MM.1S (cell line): ENCODE measurements at regions not wholly inside any gene's neighbourhood (a gene's known extent, or its start where the extent isn't known, plus 50 kb on each side); places are given as distances from the start of the nearest gene placed in this dataset.

Source experiments
- DNase-seq: peaks from one replicate; pipeline ENCODE4 v3.0.0-alpha.2; 2015
- H2AFZ ChIP-seq: fragments of 300-600 bp; sonication (generic); 2 replicates; pipeline ENCODE4 v1.6.0; 2016; ENCODE audit warnings: antibody characterized with exemption, low read length
- H3F3A ChIP-seq: fragments of 300-600 bp; sonication (generic); 2 replicates; pipeline ENCODE4 v1.6.1; 2016; ENCODE audit warnings: mild to moderate bottlenecking, antibody characterized with exemption, low read length, moderate library complexity, mixed read lengths; ENCODE audit not compliant: insufficient read depth
- H3K27ac ChIP-seq: fragments of 300-600 bp; sonication (generic); 2 replicates; pipeline ENCODE4 v1.5.1; 2016; ENCODE audit warnings: mild to moderate bottlenecking, low read length
- H3K27me3 ChIP-seq: fragments of 300-600 bp; sonication (generic); replicated peaks from 2 replicates; pipeline ENCODE4 v1.6.0; 2016; ENCODE audit warnings: low read length; ENCODE audit not compliant: insufficient read depth
- H3K36me3 ChIP-seq: fragments of 300-600 bp; sonication (generic); replicated peaks from 2 replicates; pipeline ENCODE4 v1.6.1; 2016; ENCODE audit warnings: mild to moderate bottlenecking, low read length, mixed read lengths; ENCODE audit not compliant: insufficient read depth
- H3K4me1 ChIP-seq: fragments of 300-600 bp; sonication (generic); 2 replicates; pipeline ENCODE4 v1.6.1; 2016; ENCODE audit warnings: low read length, mixed read lengths
- H3K4me2 ChIP-seq: fragments of 300-600 bp; sonication (generic); 2 replicates; pipeline ENCODE4 v1.6.0; 2016; ENCODE audit warnings: low read depth, low read length
- H3K4me3 ChIP-seq: fragments of 300-600 bp; sonication (generic); 2 replicates; pipeline ENCODE4 v1.5.1; 2016; ENCODE audit warnings: low read length, mixed read lengths
- H3K79me2 ChIP-seq: fragments of 300-600 bp; sonication (generic); 2 replicates; pipeline ENCODE4 v1.6.1; 2016; ENCODE audit warnings: mixed run types, low read length, mixed read lengths
- H3K9ac ChIP-seq: fragments of 300-600 bp; sonication (generic); 2 replicates; pipeline ENCODE4 v1.6.1; 2016; ENCODE audit warnings: low read length, mixed read lengths
- H3K9me2 ChIP-seq: fragments of 300-600 bp; sonication (generic); replicated peaks from 2 replicates; pipeline ENCODE4 v1.6.1; 2016; ENCODE audit warnings: mild to moderate bottlenecking, low read length, mixed read lengths; ENCODE audit not compliant: insufficient read depth
- H3K9me3 ChIP-seq: fragments of 300-600 bp; sonication (generic); replicated peaks from 2 replicates; pipeline ENCODE4 v1.6.1; 2016; ENCODE audit warnings: mild to moderate bottlenecking, low read length, mixed read lengths; ENCODE audit not compliant: insufficient read depth
- H4K20me1 ChIP-seq: fragments of 300-600 bp; sonication (generic); 2 replicates; pipeline ENCODE4 v1.6.1; 2016; ENCODE audit warnings: mild to moderate bottlenecking, low read length, moderate library complexity, mixed read lengths; ENCODE audit not compliant: insufficient read depth
- CTCF ChIP-seq: fragments of 300-600 bp; sonication (generic); IDR thresholded peaks from 2 replicates; pipeline ENCODE4 v1.5.1; 2016; ENCODE audit warnings: antibody characterized with exemption, low read length, mixed read lengths
- EZH2 ChIP-seq: fragments of 300-600 bp; sonication (generic); optimal IDR thresholded peaks from 2 replicates; pipeline ENCODE3; 2017; ENCODE audit warnings: low read depth, mild to moderate bottlenecking, antibody characterized with exemption, low read length, mixed read lengths
- EZH2phosphoT487 ChIP-seq: fragments of 300-600 bp; sonication (generic); IDR thresholded peaks from 2 replicates; pipeline ENCODE4 v1.6.1; 2018; ENCODE audit warnings: antibody characterized with exemption, low read length

GRCh38 chr12:59980476-59980875 is 384.6 kb downstream of the SLC16A7 start:
- no peak for DNase-seq
- no peaks in the 10 kb centered on the region for H3K9me3 ChIP-seq
- no peak overlapping the region for H3K27ac ChIP-seq
- no peaks in the 10 kb centered on the region; the same call in 1 of the 2 replicates for H3K27me3 ChIP-seq
- no peaks in the 10 kb centered on the region for H3F3A ChIP-seq
- H3K4me1 ChIP-seq = no peaks in the 10 kb centered on the region
- H4K20me1 ChIP-seq = no peaks in the 10 kb centered on the region
- no peaks in the 10 kb centered on the region for H3K36me3 ChIP-seq
- no peak overlapping the region for H3K9ac ChIP-seq
- H3K4me2 ChIP-seq = no peak overlapping the region
- H3K79me2 ChIP-seq = no peaks in the 10 kb centered on the region
- no peak overlapping the region for H3K4me3 ChIP-seq
- TF ChIP-seq EZH2 (no peak), CTCF (no peak), EZH2phosphoT487 (no peak)
- no peaks in the 10 kb centered on the region for H3K9me2 ChIP-seq
- H2AFZ ChIP-seq = no peak overlapping the region

GRCh38 chr12:59999291-59999690 is 403.5 kb downstream of the SLC16A7 start:
- Histone ChIP-seq H3K4me3 (no peak overlapping the region), H3K79me2 (no peaks in the 10 kb centered on the region), H3K9me2 (no peaks in the 10 kb centered on the region), H3K9me3 (no peaks in the 10 kb centered on the region), H3K27me3 (no peaks in the 10 kb centered on the region), H3K27ac (no peak overlapping the region), H3F3A (no peaks in the 10 kb centered on the region), H3K4me2 (no peak overlapping the region), H3K36me3 (no peaks in the 10 kb centered on the region), H3K9ac (no peak overlapping the region), H4K20me1 (no peaks in the 10 kb centered on the region), H2AFZ (no peak overlapping the region), H3K4me1 (no peaks in the 10 kb centered on the region)
- TF ChIP-seq CTCF (no peak), EZH2 (no peak), EZH2phosphoT487 (no peak)
- no peak for DNase-seq

- no peaks in the 10 kb centered on the region for H3K27me3 ChIP-seq
Measured at GRCh38 chr12:60010486-60010885, 414.7 kb downstream of the SLC16A7 start.

More at GRCh38 chr12:60010486-60010885, 414.7 kb downstream of the SLC16A7 start:
- H3K4me2 ChIP-seq = no peak overlapping the region
- no peaks in the 10 kb centered on the region for H3F3A ChIP-seq
- DNase-seq = no peak
- H3K9me2 ChIP-seq = no peaks in the 10 kb centered on the region
- H3K9ac ChIP-seq = no peak overlapping the region
- H3K4me3 ChIP-seq = no peak overlapping the region
- H2AFZ ChIP-seq = no peak overlapping the region
- H3K27ac ChIP-seq = no peak overlapping the region
- H3K4me1 ChIP-seq = no peaks in the 10 kb centered on the region
- H3K36me3 ChIP-seq = no peaks in the 10 kb centered on the region
- H3K79me2 ChIP-seq = no peaks in the 10 kb centered on the region
- H4K20me1 ChIP-seq = no peaks in the 10 kb centered on the region
- no peak for TF ChIP-seq EZH2phosphoT487
- TF ChIP-seq CTCF = no peak
- no peak for TF ChIP-seq EZH2
- H3K9me3 ChIP-seq = no peaks in the 10 kb centered on the region
